CD4-positive, alpha-beta T cell treated with Interleukin-12 subunit alpha and Interleukin-12 subunit beta, for 1 hour (primary cell): ENCODE measurements at regions not wholly inside any gene's neighbourhood (a gene's known extent, or its start where the extent isn't known, plus 50 kb on each side); places are given as distances from the start of the nearest gene placed in this dataset.

Experiments
- DNase-seq: peaks from one replicate; pipeline ENCODE4 v3.0.0-alpha.2; 2020

DNA sequence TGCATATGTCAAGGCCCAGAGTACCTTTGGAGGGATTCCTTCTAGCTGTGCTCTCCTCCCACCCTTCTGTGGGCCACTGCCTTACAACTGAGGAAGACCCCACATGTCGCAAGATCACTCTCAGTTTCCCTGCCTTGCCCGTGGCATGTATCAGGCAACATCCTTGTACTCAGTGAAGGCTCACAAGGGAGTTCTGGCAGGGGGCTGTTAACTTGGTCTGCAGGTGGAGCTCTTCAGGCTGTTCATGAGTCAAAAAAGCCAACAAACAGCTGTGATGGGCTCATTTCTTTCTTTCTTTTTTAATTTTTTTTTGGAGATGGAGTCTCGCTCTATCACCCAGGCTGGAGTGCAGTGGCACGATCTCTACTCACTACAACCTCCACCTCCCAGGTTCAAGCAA lies 513.0 kb upstream of the ANKRD30A start:
- no peak for DNase-seq

DNA sequence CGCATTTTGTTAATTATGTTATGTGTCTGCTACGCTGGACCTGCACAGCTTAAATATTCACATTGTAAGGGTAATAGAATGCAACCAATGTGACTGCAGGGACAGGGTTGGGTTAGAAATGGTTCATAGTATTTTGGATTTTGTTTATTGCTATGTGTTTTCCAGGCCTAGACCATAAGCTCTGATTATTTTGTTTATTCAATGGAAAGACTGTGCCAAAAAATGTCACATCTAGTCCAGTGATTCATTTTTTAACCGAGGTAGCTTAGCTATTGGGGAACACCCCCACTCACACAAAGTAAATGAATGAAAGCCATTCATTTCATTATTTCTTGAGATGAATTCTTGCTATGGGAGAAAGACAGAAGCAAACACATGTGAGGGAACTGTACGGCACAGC lies 516.5 kb upstream of the ANKRD30A start:
- no peak for DNase-seq

DNA sequence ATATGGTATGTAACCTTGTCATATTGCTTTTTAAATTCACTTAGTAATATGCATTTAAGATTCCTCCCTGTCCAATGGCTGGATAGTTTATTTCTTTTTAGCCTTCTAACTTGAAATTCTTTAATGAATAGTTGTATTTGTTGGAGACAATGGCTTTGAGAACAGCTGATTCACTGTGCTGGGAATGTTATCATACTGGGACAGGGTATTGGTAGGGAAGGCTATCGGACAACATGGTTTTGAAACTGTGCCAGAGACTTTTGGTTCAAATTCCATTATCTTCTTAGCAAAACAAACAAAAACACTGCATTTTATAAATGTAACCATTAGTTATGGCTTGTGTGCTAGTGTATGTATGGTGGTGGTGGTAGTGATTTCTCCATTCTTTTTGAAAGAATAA lies 517.1 kb upstream of the ANKRD30A start:
- no peak for DNase-seq

GRCh38 chr10:36606234-36606839 lies 519.1 kb upstream of the ANKRD30A start:
- DNase-seq, result no peak

DNA sequence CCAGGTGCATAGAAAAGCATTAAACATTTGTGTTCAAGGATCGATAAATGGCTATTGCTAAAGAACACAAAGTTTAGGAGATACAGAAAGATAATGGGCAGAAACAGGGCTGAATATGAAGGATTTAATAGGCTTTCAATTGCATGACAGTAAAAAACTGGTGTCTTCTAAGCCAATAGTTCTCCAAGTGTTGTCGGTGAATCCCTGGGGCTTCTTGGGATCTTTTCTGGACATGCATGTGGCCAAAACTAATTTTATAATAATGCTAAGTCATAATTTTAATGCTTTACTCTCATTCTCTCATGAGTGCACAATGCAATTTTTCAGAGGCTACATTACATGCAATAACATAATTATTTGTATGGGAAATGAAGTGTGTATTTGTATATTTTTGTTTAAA lies 521.1 kb upstream of the ANKRD30A start:
- no peak for DNase-seq

DNA sequence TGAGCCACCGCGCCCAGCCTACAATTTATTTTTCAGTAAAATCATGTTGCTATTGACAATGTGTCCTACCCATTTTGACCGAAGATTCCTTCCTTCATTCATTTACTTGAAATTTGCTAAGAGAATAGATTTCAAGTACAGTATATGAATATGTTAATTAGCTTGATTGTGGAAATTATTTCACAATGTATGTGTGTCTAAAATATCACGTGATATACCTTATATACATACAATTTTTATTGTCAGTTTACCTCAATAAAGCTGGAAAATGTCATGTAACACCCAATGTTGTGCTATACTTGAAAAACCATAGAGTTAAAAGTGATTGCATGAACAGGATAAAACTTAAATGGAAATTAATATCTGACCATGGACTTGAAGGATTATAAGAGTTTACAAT lies 521.7 kb upstream of the ANKRD30A start:
- DNase-seq, result no peak

GRCh38 chr10:36602374-36602773 lies 523.0 kb upstream of the ANKRD30A start:
- no peak for DNase-seq

- DNase-seq, result no peak
These were observed 527.6 kb upstream of the ANKRD30A start for GRCh38 chr10:36597756-36598320.

DNA sequence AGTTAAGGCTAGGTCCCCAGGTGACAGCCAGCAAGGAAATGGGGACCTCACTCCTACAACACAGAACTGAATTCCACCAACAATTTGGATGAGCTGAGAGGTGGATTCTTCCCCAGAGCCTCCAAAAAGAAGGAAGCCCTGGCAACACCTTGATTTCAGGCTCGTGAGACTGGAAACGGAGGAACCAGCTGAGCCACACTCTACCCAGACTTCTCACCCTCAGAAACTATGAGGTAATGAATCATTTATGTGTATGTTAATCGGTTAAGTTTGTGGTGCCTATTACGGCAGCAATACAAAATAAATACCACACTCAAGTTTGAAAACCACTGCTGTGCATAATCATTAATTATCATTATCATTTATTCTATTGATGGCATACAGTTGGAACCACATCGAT lies 532.4 kb upstream of the ANKRD30A start:
- DNase-seq, result no peak

DNA sequence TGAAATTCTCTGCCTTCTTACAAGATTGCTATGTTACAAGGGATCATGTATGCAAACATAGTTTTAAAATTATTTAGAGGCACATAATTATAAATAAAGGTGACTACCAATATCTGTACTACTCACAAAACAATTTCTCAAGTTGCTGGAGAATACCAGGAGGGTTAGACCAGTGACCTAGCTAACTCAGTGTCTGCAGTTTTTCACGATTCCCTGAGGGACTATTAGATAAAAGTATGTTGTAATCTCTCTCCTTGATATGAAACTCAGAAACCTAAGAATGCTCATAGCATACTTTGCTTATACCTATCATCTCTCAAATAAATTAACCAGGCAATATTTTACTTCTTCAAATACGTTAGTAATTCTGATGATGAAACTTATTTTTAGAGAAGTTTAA lies 534.0 kb upstream of the ANKRD30A start:
- no peak for DNase-seq

GRCh38 chr10:36583690-36584089 lies 541.7 kb upstream of the ANKRD30A start:
- no peak for DNase-seq

DNA sequence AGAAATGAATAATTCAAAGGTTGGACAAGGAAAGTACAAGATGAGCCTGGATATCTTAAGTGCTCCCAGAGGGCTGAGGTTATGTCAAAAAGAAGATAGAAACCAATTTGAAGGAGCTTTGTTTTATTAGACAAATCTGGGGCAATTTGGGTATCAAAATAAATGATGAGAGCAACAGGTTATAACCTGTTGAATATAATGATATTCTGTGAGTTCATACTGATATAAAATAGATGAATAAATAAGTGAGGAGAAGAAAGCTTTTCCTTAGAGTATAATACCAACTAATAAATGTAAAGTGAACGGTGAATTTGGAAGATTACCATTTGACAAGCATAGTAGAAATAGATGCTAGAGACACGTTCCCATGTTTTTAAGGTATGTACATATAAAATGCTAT lies 544.2 kb upstream of the ANKRD30A start:
- no peak for DNase-seq

GRCh38 chr10:36578306-36578705 lies 547.1 kb upstream of the ANKRD30A start:
- DNase-seq, result no peak

- DNase-seq, result no peak
These were observed 548.3 kb upstream of the ANKRD30A start for GRCh38 chr10:36577126-36577525.

GRCh38 chr10:36574207-36574606 lies 551.2 kb upstream of the ANKRD30A start:
- no peak for DNase-seq

DNA sequence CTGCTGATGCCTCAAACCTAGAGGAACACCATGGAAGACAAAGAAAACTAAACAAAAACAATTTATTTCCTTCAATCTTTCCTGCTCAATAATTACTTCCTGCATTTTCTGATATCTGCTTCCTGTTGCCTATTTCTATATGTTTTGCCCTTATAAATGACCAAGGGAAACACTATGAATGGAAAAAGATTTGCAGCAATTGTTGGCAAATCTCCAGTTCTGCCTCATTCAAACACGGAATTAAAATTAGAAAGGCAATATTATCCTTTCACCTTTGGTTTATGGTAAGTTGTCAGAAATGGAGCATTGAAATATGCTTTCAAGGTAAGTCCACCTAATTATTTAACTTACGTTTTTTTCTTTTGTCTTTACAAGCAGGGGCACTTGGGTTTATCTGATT lies 552.2 kb upstream of the ANKRD30A start:
- no peak for DNase-seq

DNA sequence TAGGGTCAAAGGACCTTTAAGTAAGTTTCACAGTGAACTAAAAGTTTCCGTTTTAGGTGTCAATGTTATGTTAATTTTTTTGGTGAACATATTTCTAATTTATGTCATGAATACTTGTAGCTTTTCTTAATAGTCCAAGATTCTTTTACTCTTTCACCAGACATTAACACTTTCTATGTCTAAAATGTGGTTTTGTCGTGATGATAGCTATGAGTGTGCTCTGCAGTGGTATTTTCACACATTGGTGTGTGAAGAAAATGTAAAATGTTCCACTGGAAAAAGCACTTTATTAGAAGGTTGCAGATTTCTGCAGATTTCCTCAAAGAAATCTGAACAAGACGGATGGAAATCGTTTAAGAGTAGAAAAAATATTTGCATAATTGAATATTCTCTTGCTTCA lies 561.0 kb upstream of the ANKRD30A start:
- no peak for DNase-seq

DNA sequence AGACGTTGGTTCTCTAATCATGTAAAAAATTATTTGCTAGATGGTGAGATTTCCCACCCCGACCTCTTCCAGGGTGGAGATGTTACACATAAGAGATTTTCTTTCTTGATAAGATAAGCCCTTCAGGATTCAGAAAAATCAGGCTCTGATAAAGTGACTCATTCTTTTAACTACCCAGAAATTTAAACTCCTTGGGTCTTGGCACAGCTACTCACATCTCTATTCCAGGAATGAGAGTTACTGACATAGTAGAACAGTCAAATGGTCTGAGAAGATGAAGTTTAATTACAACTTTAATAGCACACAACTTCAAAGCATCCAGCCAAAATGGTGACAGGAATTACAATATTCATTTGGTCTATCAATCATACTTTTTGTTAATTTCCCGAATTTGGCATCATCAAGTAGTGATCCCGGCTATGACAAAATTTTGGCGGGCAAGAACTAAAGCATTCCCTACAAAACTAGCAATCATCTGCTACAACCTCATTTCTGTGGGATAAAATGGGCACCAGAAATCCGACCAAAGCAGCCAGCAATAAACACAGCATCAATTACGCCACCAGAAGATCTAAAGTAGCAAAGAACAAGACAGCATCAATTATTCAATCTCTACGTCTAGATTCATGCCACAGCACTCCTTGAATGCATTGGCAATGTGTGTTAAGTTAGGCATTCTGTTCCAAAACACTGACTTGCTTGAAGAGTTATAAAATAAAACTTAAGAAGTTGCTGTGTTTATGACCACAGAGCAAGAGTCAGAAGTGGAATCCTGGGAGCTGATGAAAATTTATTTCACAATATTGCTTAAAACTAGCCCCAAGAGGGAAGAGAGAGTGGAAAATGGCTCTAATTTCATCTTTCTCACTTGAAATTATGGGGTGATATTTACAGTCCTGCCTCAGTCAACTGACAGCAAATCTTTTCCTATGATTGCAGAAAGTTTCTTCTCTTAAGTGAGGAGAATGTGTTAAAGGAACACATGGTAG lies 565.7 kb upstream of the ANKRD30A start:
- DNase-seq, result no peak

GRCh38 chr10:36556468-36556867 lies 568.9 kb upstream of the ANKRD30A start:
- DNase-seq, result no peak

GRCh38 chr10:36555036-36555435 lies 570.4 kb upstream of the ANKRD30A start:
- DNase-seq, result no peak

DNA sequence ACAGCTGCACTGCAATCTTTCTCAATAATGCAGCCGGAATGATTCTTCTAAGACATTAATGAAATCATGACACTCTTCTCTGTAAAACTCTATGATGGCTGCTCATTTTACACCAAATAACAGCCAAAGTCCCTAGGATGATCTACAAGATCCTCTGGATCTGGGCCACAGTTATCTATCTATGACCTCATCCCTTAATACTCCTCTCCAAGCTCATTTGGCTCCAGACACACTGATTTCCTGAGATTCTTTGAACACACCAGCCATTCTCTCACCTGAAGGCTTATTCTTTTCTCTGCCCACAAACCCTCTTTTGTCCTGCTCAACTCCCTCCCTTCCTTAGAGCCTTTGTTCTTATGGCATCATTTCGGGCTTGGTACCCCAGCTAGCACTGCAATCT lies 577.4 kb upstream of the ANKRD30A start:
- DNase-seq, result no peak

DNA sequence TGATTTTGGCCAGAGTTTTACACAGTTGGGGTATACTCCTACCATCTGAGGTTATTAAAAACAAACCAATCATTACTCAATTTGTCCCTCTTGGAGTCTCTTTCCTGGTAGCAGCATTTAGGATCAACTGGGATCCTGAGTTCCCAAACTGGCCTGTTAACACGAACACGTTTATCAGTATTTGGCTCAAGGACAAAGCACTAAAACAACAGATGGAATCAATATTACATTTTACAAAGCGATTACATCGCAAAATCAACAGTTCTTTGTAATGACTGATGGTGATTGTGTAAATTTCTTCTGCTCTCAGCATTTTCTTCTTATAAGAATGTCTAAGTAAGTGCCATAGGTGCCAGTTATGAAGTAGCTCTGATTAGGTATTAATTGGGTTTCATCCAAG lies 582.9 kb upstream of the ANKRD30A start:
- no peak for DNase-seq

- no peak for DNase-seq
These were observed 584.8 kb upstream of the ANKRD30A start for GRCh38 chr10:36540611-36541010.

DNA sequence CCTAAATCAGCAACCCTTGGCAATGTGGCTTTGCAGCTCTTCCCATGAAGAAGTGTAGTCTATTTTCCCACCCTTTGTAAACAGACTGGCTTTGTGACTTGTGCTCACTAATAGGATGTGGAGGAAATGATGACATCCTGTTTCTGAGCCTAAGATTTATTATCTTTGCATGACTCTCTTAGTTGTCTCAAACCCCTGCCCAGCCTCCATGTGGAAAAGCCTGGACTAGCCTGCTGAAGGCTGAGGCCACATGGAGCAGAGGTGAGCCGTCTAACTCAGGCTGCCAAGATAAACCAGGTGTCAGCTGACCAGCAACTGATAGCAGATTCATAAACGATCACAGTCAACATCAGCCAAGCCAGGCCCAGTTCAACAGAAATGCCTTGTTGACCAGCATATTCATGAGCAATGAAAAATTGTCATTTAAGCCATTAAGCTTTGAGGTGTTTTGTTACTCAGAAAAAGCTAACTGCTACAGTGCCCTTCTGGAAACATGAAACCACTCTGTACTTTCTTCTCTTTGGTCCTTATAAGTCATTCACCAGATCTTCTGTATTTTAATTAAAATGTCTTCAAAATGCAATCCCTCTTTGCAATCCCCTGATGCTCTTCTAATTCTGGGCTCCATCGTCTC lies 586.3 kb upstream of the ANKRD30A start:
- DNase-seq, result no peak
